Right atrium auricular region (tissue), 2 donors: ENCODE measurements at regions not wholly inside any gene's neighbourhood (a gene's known extent, or its start where the extent isn't known, plus 50 kb on each side); places are given as distances from the start of the nearest gene placed in this dataset.
"Not testable (repeated sequence)": the region's sequence is repeated elsewhere in the genome, so short reads cannot be mapped to it uniquely, and the experiment has no call there.

Experiments
- DNase-seq: peaks from one replicate; pipeline ENCODE4 v3.0.0-alpha.2; 2019; ENCODE audit warnings: low spot score
- H3K27ac ChIP-seq, 2 donors: fragments of 200-600 bp; sonication (generic); 1 replicate in 1 of 2; 2 replicates in 1 of 2; pipeline ENCODE4 v1.5.1; 2016 to 2019
- H3K27me3 ChIP-seq, 2 donors: fragments of 200-600 bp; sonication (generic); one replicate each; pipeline versions ENCODE4 v1.5.1 to v1.6.0; 2017 to 2019
- H3K36me3 ChIP-seq: fragments of 200-600 bp; sonication (generic); one replicate; pipeline ENCODE4 v1.5.1; 2016
- H3K4me1 ChIP-seq, 2 donors: fragments of 200-600 bp; sonication (generic); one replicate each; pipeline versions ENCODE4 v1.5.1 to v1.6.0; 2017 to 2019
- H3K4me3 ChIP-seq, 2 donors: fragments of 200-600 bp; sonication (generic); 1 replicate in 1 of 2; 2 replicates in 1 of 2; pipeline ENCODE4 v1.5.1; 2017 to 2019; ENCODE audit warnings: mild to moderate bottlenecking in 1 of 2, moderate library complexity in 1 of 2
- H3K9me3 ChIP-seq, 2 donors: fragments of 200-600 bp; sonication (generic); one replicate each; pipeline ENCODE4 v1.5.1; 2019
- CTCF ChIP-seq, 2 donors: fragments of 200-600 bp; sonication (generic); IDR thresholded peaks; one replicate each; pipeline ENCODE4 v1.5.1; 2019; ENCODE audit warnings: antibody characterized with exemption in 2 of 2

GRCh38 chr1:121452484-121452883 lies 267.7 kb downstream of the SRGAP2C start:
- H3K27ac ChIP-seq = no peak overlapping the region
- no peaks in the 10 kb centered on the region for H3K9me3 ChIP-seq
- no peak for DNase-seq
- TF ChIP-seq CTCF (IDR thresholded peaks at IDR 0.05) = no peak
- H3K4me1 ChIP-seq = no peaks in the 10 kb centered on the region
- no peaks in the 10 kb centered on the region for H3K36me3 ChIP-seq
- no peak overlapping the region for H3K4me3 ChIP-seq
- no peaks in the 10 kb centered on the region for H3K27me3 ChIP-seq

GRCh38 chr1:121458291-121459048 lies 273.7 kb downstream of the SRGAP2C start:
- TF ChIP-seq CTCF (IDR thresholded peaks at IDR 0.05) = no peak
- Histone ChIP-seq H3K36me3 (no peaks in the 10 kb centered on the region), H3K27ac (no peak overlapping the region), H3K4me1 (no peaks in the 10 kb centered on the region), H3K9me3 (no peaks in the 10 kb centered on the region), H3K27me3 (no peaks in the 10 kb centered on the region), H3K4me3 (no peak overlapping the region)
- DNase-seq = no peak

GRCh38 chr1:121459235-121459634 lies 274.5 kb downstream of the SRGAP2C start:
- no peak for TF ChIP-seq CTCF (IDR thresholded peaks at IDR 0.05)
- Histone ChIP-seq H3K36me3 (no peaks in the 10 kb centered on the region), H3K27ac (no peak overlapping the region), H3K27me3 (no peaks in the 10 kb centered on the region), H3K4me3 (no peak overlapping the region), H3K9me3 (no peaks in the 10 kb centered on the region), H3K4me1 (no peaks in the 10 kb centered on the region)
- DNase-seq = no peak

GRCh38 chr1:121469395-121469794 lies 284.6 kb downstream of the SRGAP2C start:
- not testable (repeated sequence) for H3K36me3 ChIP-seq, H3K27me3 ChIP-seq, H3K27ac ChIP-seq, H3K4me3 ChIP-seq, DNase-seq, H3K9me3 ChIP-seq, H3K4me1 ChIP-seq

GRCh38 chr1:121470401-121470800 lies 285.6 kb downstream of the SRGAP2C start:
- not testable (repeated sequence) for H3K9me3 ChIP-seq, H3K36me3 ChIP-seq, H3K27ac ChIP-seq, H3K4me3 ChIP-seq, H3K27me3 ChIP-seq, DNase-seq, H3K4me1 ChIP-seq

- TF ChIP-seq CTCF (IDR thresholded peaks at IDR 0.05) = no peak
- H3K27me3 ChIP-seq = no peaks in the 10 kb centered on the region
- DNase-seq = no peak
Observed at GRCh38 chr1:121471523-121471922, 286.7 kb downstream of the SRGAP2C start.

GRCh38 chr1:121472017-121472416 lies 287.2 kb downstream of the SRGAP2C start:
- no peak for DNase-seq
- Histone ChIP-seq H3K27ac (no peak overlapping the region), H3K27me3 (no peaks in the 10 kb centered on the region), H3K9me3 (no peaks in the 10 kb centered on the region), H3K4me3 (no peak overlapping the region), H3K36me3 (no peaks in the 10 kb centered on the region), H3K4me1 (no peaks in the 10 kb centered on the region)
- no peak for TF ChIP-seq CTCF (IDR thresholded peaks at IDR 0.05)

More at GRCh38 chr1:121471523-121471922, 286.7 kb downstream of the SRGAP2C start:
- Histone ChIP-seq H3K9me3 (no peaks in the 10 kb centered on the region), H3K27ac (no peak overlapping the region), H3K36me3 (no peaks in the 10 kb centered on the region), H3K4me3 (no peak overlapping the region), H3K4me1 (no peaks in the 10 kb centered on the region)
